Liver (tissue), 3 donors: ENCODE measurements at regions not wholly inside any gene's neighbourhood (a gene's known extent, or its start where the extent isn't known, plus 50 kb on each side); places are given as distances from the start of the nearest gene placed in this dataset.

Experiments used
- GABPA ChIP-seq, 2 donors: IDR thresholded peaks in 1 of 2; conservative IDR thresholded peaks in 1 of 2; 2 replicates each; pipeline ENCODE4 v1.6.1; 2016; ENCODE audit warnings: antibody characterized with exemption in 2 of 2, mild to moderate bottlenecking in 1 of 2, moderate library complexity in 1 of 2
- MAX ChIP-seq: IDR thresholded peaks from 2 replicates; pipeline ENCODE4 v1.6.1; 2016; ENCODE audit warnings: antibody characterized with exemption
- REST ChIP-seq: IDR thresholded peaks from 2 replicates; pipeline ENCODE4 v1.6.1; 2016; ENCODE audit warnings: antibody characterized with exemption, mild to moderate bottlenecking
- TF ChIP-seq, protein P1 (sequence below): fragments of 150-350 bp; IDR thresholded peaks from 2 replicates; pipeline ENCODE4 v1.5.1; 2017; ENCODE audit warnings: improper control_type of control experiment, low read depth, low read length; ENCODE audit not compliant: missing input control
- donor health status: healthy.
- donor health status: healthy.

GRCh38 chr22:27452245-27452644, 349.3 kb downstream of the MN1 start:
- TF ChIP-seq GABPA (IDR thresholded peaks at IDR 0.05 in 1 of 2, conservative IDR thresholded peaks at IDR 0.05 in 1 of 2) (no peak), REST (no peak), MAX (no peak)
- TF ChIP-seq, protein P1, sequence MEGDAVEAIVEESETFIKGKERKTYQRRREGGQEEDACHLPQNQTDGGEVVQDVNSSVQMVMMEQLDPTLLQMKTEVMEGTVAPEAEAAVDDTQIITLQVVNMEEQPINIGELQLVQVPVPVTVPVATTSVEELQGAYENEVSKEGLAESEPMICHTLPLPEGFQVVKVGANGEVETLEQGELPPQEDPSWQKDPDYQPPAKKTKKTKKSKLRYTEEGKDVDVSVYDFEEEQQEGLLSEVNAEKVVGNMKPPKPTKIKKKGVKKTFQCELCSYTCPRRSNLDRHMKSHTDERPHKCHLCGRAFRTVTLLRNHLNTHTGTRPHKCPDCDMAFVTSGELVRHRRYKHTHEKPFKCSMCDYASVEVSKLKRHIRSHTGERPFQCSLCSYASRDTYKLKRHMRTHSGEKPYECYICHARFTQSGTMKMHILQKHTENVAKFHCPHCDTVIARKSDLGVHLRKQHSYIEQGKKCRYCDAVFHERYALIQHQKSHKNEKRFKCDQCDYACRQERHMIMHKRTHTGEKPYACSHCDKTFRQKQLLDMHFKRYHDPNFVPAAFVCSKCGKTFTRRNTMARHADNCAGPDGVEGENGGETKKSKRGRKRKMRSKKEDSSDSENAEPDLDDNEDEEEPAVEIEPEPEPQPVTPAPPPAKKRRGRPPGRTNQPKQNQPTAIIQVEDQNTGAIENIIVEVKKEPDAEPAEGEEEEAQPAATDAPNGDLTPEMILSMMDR = no peak
